Gastrocnemius medialis (tissue), 4 donors: ENCODE measurements at regions not wholly inside any gene's neighbourhood (a gene's known extent, or its start where the extent isn't known, plus 50 kb on each side); places are given as distances from the start of the nearest gene placed in this dataset.

ENCODE experiments used
- CTCF ChIP-seq, 5 experiments: fragments of 450-650 bp in 3 of 5; fragments of 200-600 bp in 2 of 5; sonication (generic) in 2 of 5; IDR thresholded peaks in 4 of 5; conservative IDR thresholded peaks in 1 of 5; 1 replicate in 4 of 5; 2 replicates in 1 of 5; pipeline ENCODE4 v1.5.1; 2016 to 2019; ENCODE audit warnings: antibody characterized with exemption in 5 of 5, mild to moderate bottlenecking in 3 of 5, moderate library complexity in 3 of 5
- POLR2A ChIP-seq, 2 donors: fragments of 450-650 bp; IDR thresholded peaks; one replicate each; pipeline ENCODE4 v1.6.1; 2017; ENCODE audit warnings: antibody characterized with exemption in 2 of 2, mild to moderate bottlenecking in 2 of 2, moderate library complexity in 2 of 2

DNA sequence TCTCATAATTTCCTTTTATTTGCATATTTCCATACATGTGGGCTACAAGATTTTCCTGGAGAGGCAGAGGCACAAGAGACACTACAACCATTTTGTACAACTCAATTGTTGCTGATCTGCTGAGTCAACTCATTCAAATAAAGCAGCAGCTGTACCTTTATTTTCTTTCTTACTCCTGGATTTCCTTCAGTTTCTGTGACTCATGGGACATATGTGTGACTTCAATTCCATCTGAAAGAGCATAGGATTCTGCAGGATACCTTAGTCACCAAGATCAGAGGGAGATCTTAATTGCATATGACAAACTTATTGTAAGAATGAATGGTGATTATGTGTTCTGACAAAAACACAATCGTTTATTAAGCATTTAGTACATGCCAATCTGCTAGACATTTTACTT lies 2219.4 kb downstream of the NCAM2 start:
- TF ChIP-seq CTCF (IDR thresholded peaks at IDR 0.05 in 4 of 5, conservative IDR thresholded peaks at IDR 0.05 in 1 of 5) (no peak), POLR2A (IDR thresholded peaks at IDR 0.05) (no peak)
